HepG2 (cell line): ENCODE measurements at regions not wholly inside any gene's neighbourhood (a gene's known extent, or its start where the extent isn't known, plus 50 kb on each side); places are given as distances from the start of the nearest gene placed in this dataset.

Source experiments
- ATAC-seq: fragments of 200-7000 bp; cut with Tn5 transposase; 3 replicates; pipeline ENCODE4 v1.9.1; 2020; ENCODE audit warnings: mild to moderate bottlenecking, moderate library complexity
- BruUV-seq: library from RNA; stranded (reverse); fragments of 400-500 nt; replicated peaks from 2 replicates; lab custom pipeline; 2021; lab: Mats Ljungman, UMichigan
- CTCF ChIA-PET: fragments of 300-600 bp; formaldehyde crosslinking; extraction: SDS; loops from one replicate; lab custom pipeline; 2021; ENCODE audit warnings: low total read pairs, inconsistent platforms, low intra/inter-chr PET ratio; lab: Yijun Ruan, JAX
- POLR2A ChIA-PET: fragments of 350-600 bp; sonication (Branson Sonifier 250); formaldehyde crosslinking; loops from one replicate; lab custom pipeline; 2020; ENCODE audit warnings: antibody characterized with exemption, inconsistent platforms; lab: Yijun Ruan, JAX
- DNase-seq: peaks from one replicate; pipeline ENCODE4 v3.0.0-alpha.2; 2015; ENCODE audit warnings: low spot score
- FAIRE-seq: peaks from 3 replicates; lab custom pipeline; 2011; peaks lifted over from hg19 to GRCh38; lab: Jason Lieb, UNC
- H2AFZ ChIP-seq: one replicate; pipeline ENCODE4 v1.6.1; 2011; ENCODE audit warnings: low read length, inconsistent platforms
- H3K27ac ChIP-seq: fragments of 300-600 bp; 3 replicates; pipeline ENCODE4 v1.8.0; 2011; ENCODE audit warnings: mixed run types, mild to moderate bottlenecking, mixed read lengths, low read length, inconsistent platforms; ENCODE audit not compliant: insufficient read depth; ENCODE audit errors: extremely low read length
- H3K27me3 ChIP-seq, 2 experiments: fragments of 200-600 bp in 1 of 2; 2 replicates in 1 of 2; 3 replicates in 1 of 2; pipeline versions ENCODE4 v1.6.0 to v1.8.0; 2011; ENCODE audit warnings: low read length in 2 of 2, mild to moderate bottlenecking in 2 of 2, moderate library complexity in 2 of 2, inconsistent platforms in 1 of 2; ENCODE audit not compliant: insufficient read depth in 2 of 2, control insufficient read depth in 1 of 2
- H3K36me3 ChIP-seq, 2 experiments: fragments of 200-600 bp in 1 of 2; replicated peaks in 1 of 2; 2 replicates in 1 of 2; 3 replicates in 1 of 2; pipeline versions ENCODE4 v1.5.1 to v1.8.0; 2011; ENCODE audit warnings: low read length in 2 of 2, inconsistent platforms in 1 of 2; ENCODE audit not compliant: insufficient read depth in 2 of 2, control insufficient read depth in 1 of 2
- H3K4me1 ChIP-seq: 2 replicates; pipeline ENCODE4 v1.5.1; 2012; ENCODE audit warnings: low read length, inconsistent platforms; ENCODE audit not compliant: insufficient read depth
- H3K4me2 ChIP-seq: 2 replicates; pipeline ENCODE4 v1.6.0; 2011; ENCODE audit warnings: low read depth, low read length, inconsistent platforms
- H3K4me3 ChIP-seq, 3 experiments: fragments of 200-600 bp in 1 of 3; sonication (generic), shearing (Covaris generic) in 1 of 3; replicated peaks in 1 of 3; 2 replicates each; pipeline ENCODE4 v1.5.1; 2011 to 2016; ENCODE audit warnings: low read length in 3 of 3, inconsistent platforms in 2 of 3, low read depth in 2 of 3, mild to moderate bottlenecking in 2 of 3, control low read depth in 1 of 3, mixed read lengths in 1 of 3; ENCODE audit not compliant: insufficient read depth in 1 of 3
- H3K79me2 ChIP-seq: one replicate; pipeline ENCODE4 v1.6.1; 2011; ENCODE audit warnings: low read length, inconsistent platforms; ENCODE audit not compliant: insufficient read depth
- H3K9ac ChIP-seq: 2 replicates; pipeline ENCODE4 v1.6.0; 2011; ENCODE audit warnings: mild to moderate bottlenecking, low read depth, low read length, inconsistent platforms; ENCODE audit not compliant: insufficient read depth
- H3K9me3 ChIP-seq: 2 replicates; pipeline ENCODE4 v1.5.1; 2012; ENCODE audit warnings: mild to moderate bottlenecking, low read length
- H4K20me1 ChIP-seq: 2 replicates; pipeline ENCODE4 v1.6.0; 2011; ENCODE audit warnings: inconsistent platforms, mild to moderate bottlenecking, low read length, moderate library complexity; ENCODE audit not compliant: insufficient read depth
- ARID3A ChIP-seq: IDR thresholded peaks from 2 replicates; pipeline ENCODE4 v1.6.1; 2012; ENCODE audit warnings: low read depth, low read length, improper control_type of control experiment
- CREB1 ChIP-seq, 2 experiments: fragments of 450-650 bp in 1 of 2; IDR thresholded peaks; 2 replicates each; pipeline ENCODE4 v1.6.1; 2016 to 2017; ENCODE audit warnings: control low read depth in 1 of 2, mild to moderate bottlenecking in 1 of 2, missing compliant biosample characterization in 1 of 2, missing genetic modification characterization in 1 of 2
- CTCF ChIP-seq: sonication (generic); formaldehyde crosslinking; IDR thresholded peaks from 2 replicates; pipeline ENCODE4 v1.5.0; 2020; ENCODE audit warnings: mild to moderate bottlenecking, missing genetic modification reagents, moderate library complexity
- NCOA5 ChIP-seq: sonication (generic); formaldehyde crosslinking; IDR thresholded peaks from 2 replicates; pipeline ENCODE4 v1.4.0; 2020; ENCODE audit warnings: missing genetic modification reagents
- ZMYM3 ChIP-seq: sonication (generic); formaldehyde crosslinking; IDR thresholded peaks from 2 replicates; pipeline ENCODE4 v1.5.1; 2020; ENCODE audit warnings: mild to moderate bottlenecking, missing genetic modification reagents
- ZNF10 ChIP-seq: sonication (generic); formaldehyde crosslinking; IDR thresholded peaks from 2 replicates; pipeline ENCODE4 v1.4.0; 2020; ENCODE audit warnings: mild to moderate bottlenecking, low read depth, missing genetic modification reagents, borderline replicate concordance
- ZNF430 ChIP-seq: sonication (generic); formaldehyde crosslinking; IDR thresholded peaks from 2 replicates; pipeline ENCODE4 v1.9.0; 2021; ENCODE audit warnings: mild to moderate bottlenecking, missing genetic modification reagents
- WGBS: methylation state at CpG from one replicate; pipeline ENCODE4 v1.1.6; 2017; ENCODE audit warnings: low lambda C conversion rate; 5-methylcytosine and 5-hydroxymethylcytosine counted together
- in situ Hi-C: cut with HindIII; loops from 2 replicates; pipeline ENCODE4 v1.10.0; 2017; ENCODE audit warnings: low pct_unique_long_range_greater_than_20kb; ENCODE audit not compliant: extremely low pct_ligation_motif_present
- intact Hi-C: fragments of 100-400 bp; cut with micrococcal nuclease; formaldehyde crosslinking; loops from one replicate; pipeline ENCODE4 v1.10.0; 2022; ENCODE audit not compliant: unreplicated experiment

DNA sequence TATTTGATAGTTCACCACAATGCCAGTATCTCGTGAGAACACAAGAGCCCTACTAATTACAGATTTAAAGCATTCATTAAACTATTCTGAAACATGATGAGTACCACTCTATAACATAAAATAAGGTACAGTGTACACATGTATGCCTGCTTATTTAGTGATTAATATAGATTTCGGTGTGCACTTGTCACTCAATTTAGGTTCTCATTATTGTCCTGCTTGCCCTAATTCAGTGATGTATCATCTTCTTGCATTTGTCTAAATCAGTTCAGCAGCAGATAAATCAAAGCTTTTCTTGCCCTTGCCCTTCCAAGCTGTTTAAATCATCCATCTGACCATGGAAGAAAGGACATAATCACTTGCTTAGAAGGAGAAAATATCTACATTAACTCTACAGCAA lies 359.7 kb downstream of the GXYLT1 start:
- H3K36me3 ChIP-seq = no peaks in the 10 kb centered on the region
- H3K4me2 ChIP-seq = no peak overlapping the region
- H2AFZ ChIP-seq = no peak overlapping the region
- no peaks in the 10 kb centered on the region for H3K9me3 ChIP-seq
- no peak overlapping the region for H3K27ac ChIP-seq
- H3K79me2 ChIP-seq = no peaks in the 10 kb centered on the region
- WGBS = 0% methylated on average over 2 of the region's 2 CpGs
- H4K20me1 ChIP-seq = no peaks in the 10 kb centered on the region
- no peak for DNase-seq
- intact Hi-C loops (no loop called here), in situ Hi-C loops (no loop called here)
- no peak overlapping the region for H3K9ac ChIP-seq
- TF ChIP-seq NCOA5 (CRISPR knock-in tag) (no peak), ZNF430 (CRISPR knock-in tag) (no peak), CREB1 (IDR thresholded peaks at IDR 0.05) (no peak), CREB1 (CRISPR knock-in tag; IDR thresholded peaks at IDR 0.05) (no peak), CTCF (CRISPR knock-in tag) (no peak), ZMYM3 (CRISPR knock-in tag) (no peak), ZNF10 (CRISPR knock-in tag) (no peak), ARID3A (no peak)
- no peaks in the 10 kb centered on the region for H3K4me1 ChIP-seq
- CTCF ChIA-PET = no interaction called here
- POLR2A ChIA-PET = no interaction called here
- H3K27me3 ChIP-seq = no peaks in the 10 kb centered on the region
- no peak overlapping the region for H3K4me3 ChIP-seq
- ATAC-seq = no peak
- FAIRE-seq = no peak
- BruUV-seq = no TSS peak
